Endothelial cell of umbilical vein (primary cell): ENCODE measurements at regions not wholly inside any gene's neighbourhood (a gene's known extent, or its start where the extent isn't known, plus 50 kb on each side); places are given as distances from the start of the nearest gene placed in this dataset.

Experiments
- BruUV-seq: library from RNA; stranded (reverse); fragments of 400-500 nt; replicated peaks from 2 replicates; lab custom pipeline; 2021; lab: Mats Ljungman, UMichigan
- CTCF ChIA-PET: fragments of 300-600, 350-600 bp; sonication (Branson Sonifier 250); formaldehyde crosslinking; loops from one replicate; lab custom pipeline; 2021; ENCODE audit warnings: antibody characterized with exemption, inconsistent platforms; lab: Charles Lee
- POLR2A ChIA-PET: fragments of 300-600, 350-600 bp; sonication (Branson Sonifier 250); formaldehyde crosslinking; loops from one replicate; lab custom pipeline; 2021; ENCODE audit warnings: antibody characterized with exemption, inconsistent platforms; lab: Charles Lee
- DNase-seq: peaks from one replicate; pipeline ENCODE4 v3.0.0-alpha.2; 2011; ENCODE audit warnings: low read depth, low spot score
- FAIRE-seq: peaks from 2 replicates; lab custom pipeline; 2011; peaks lifted over from hg19 to GRCh38; lab: Jason Lieb, UNC
- H2AFZ ChIP-seq: 2 replicates; pipeline ENCODE4 v1.6.0; 2012; ENCODE audit warnings: low read depth, low read length, control low read depth, inconsistent platforms
- H3K27ac ChIP-seq: 2 replicates; pipeline ENCODE4 v1.5.1; 2011; ENCODE audit warnings: low read depth, mild to moderate bottlenecking, control low read depth, low read length, moderate library complexity; ENCODE audit not compliant: insufficient read depth
- H3K27me3 ChIP-seq, 2 experiments: 2 replicates each; pipeline versions ENCODE4 v1.6.0 to v1.6.1; 2011; ENCODE audit warnings: low read length in 2 of 2, mixed read lengths in 1 of 2; ENCODE audit not compliant: control insufficient read depth in 2 of 2, insufficient read depth in 2 of 2
- H3K36me3 ChIP-seq, 2 experiments: 2 replicates in 1 of 2; 3 replicates in 1 of 2; pipeline ENCODE4 v1.5.1; 2011; ENCODE audit warnings: low read length in 2 of 2, mild to moderate bottlenecking in 1 of 2, moderate library complexity in 1 of 2; ENCODE audit not compliant: control insufficient read depth in 2 of 2, insufficient read depth in 2 of 2; ENCODE audit errors: extremely low read depth in 1 of 2
- H3K4me1 ChIP-seq: 3 replicates; pipeline ENCODE4 v1.5.1; 2011; ENCODE audit warnings: mild to moderate bottlenecking, low read length; ENCODE audit not compliant: control insufficient read depth, insufficient read depth; ENCODE audit errors: extremely low read depth
- H3K4me2 ChIP-seq: 2 replicates; pipeline ENCODE4 v1.6.1; 2011; ENCODE audit warnings: low read length, control low read depth, mixed read lengths; ENCODE audit not compliant: insufficient read depth
- H3K4me3 ChIP-seq, 3 experiments: fragments of 200-600 bp in 1 of 3; sonication (generic), shearing (Covaris generic) in 1 of 3; replicated peaks in 1 of 3; 2 replicates each; pipeline ENCODE4 v1.5.1; 2011 to 2016; ENCODE audit warnings: control low read depth in 3 of 3, low read length in 3 of 3, mild to moderate bottlenecking in 2 of 3, inconsistent platforms in 1 of 3, low read depth in 1 of 3, moderate library complexity in 1 of 3; ENCODE audit not compliant: insufficient read depth in 1 of 3
- H3K79me2 ChIP-seq: 2 replicates; pipeline ENCODE4 v1.6.0; 2012; ENCODE audit warnings: low read length, inconsistent platforms; ENCODE audit not compliant: control insufficient read depth, insufficient read depth
- H3K9ac ChIP-seq: replicated peaks from 2 replicates; pipeline ENCODE3; 2011; ENCODE audit warnings: low read length, control low read depth; ENCODE audit not compliant: insufficient read depth; ENCODE audit errors: extremely low read depth
- H3K9me1 ChIP-seq: replicated peaks from 3 replicates; pipeline ENCODE4 v1.6.0; 2011; ENCODE audit warnings: mild to moderate bottlenecking, low read length; ENCODE audit not compliant: control insufficient read depth, insufficient read depth; ENCODE audit errors: extremely low read depth
- H3K9me3 ChIP-seq: replicated peaks from 2 replicates; pipeline ENCODE4 v1.5.1; 2012; ENCODE audit warnings: low read length, inconsistent platforms; ENCODE audit not compliant: control insufficient read depth, insufficient read depth
- H4K20me1 ChIP-seq: replicated peaks from 2 replicates; pipeline ENCODE3; 2011; ENCODE audit warnings: mild to moderate bottlenecking, low read length; ENCODE audit not compliant: control insufficient read depth, insufficient read depth; ENCODE audit errors: extremely low read depth
- CTCF ChIP-seq, 2 donors: IDR thresholded peaks; 1 replicate in 1 of 2; 2 replicates in 1 of 2; pipeline ENCODE4 v1.5.1; 2011; ENCODE audit warnings: low read length in 2 of 2, mild to moderate bottlenecking in 2 of 2, moderate library complexity in 2 of 2, control low read depth in 1 of 2, inconsistent platforms in 1 of 2, low read depth in 1 of 2; ENCODE audit not compliant: insufficient read depth in 1 of 2; ENCODE audit errors: extremely low read depth in 1 of 2
- EZH2 ChIP-seq: IDR thresholded peaks from 2 replicates; pipeline ENCODE4 v1.6.1; 2012; ENCODE audit warnings: borderline replicate concordance, low read depth, mild to moderate bottlenecking, moderate library complexity, low read length, inconsistent platforms; ENCODE audit not compliant: severe bottlenecking
- FOS ChIP-seq: IDR thresholded peaks from 2 replicates; pipeline ENCODE4 v1.6.1; 2011; ENCODE audit warnings: mild to moderate bottlenecking, low read length, moderate library complexity, borderline replicate concordance; ENCODE audit not compliant: insufficient read depth
- GATA2 ChIP-seq: IDR thresholded peaks from 2 replicates; pipeline ENCODE4 v1.7.0; 2011; ENCODE audit warnings: low read depth, mild to moderate bottlenecking, moderate library complexity, mixed read lengths, low read length; ENCODE audit not compliant: insufficient read length, insufficient read depth
- JUN ChIP-seq: IDR thresholded peaks from 2 replicates; pipeline ENCODE4 v1.6.1; 2011; ENCODE audit warnings: borderline replicate concordance, low read depth; ENCODE audit not compliant: insufficient read length, insufficient read depth
- MYC ChIP-seq: IDR thresholded peaks from one replicate; pipeline ENCODE4 v1.6.1; 2011; ENCODE audit warnings: mild to moderate bottlenecking, low read depth, low read length
- POLR2A ChIP-seq: IDR thresholded peaks from 2 replicates; pipeline ENCODE4 v1.6.1; 2012; ENCODE audit warnings: low read depth, mild to moderate bottlenecking, control low read depth, low read length
- POLR2AphosphoS5 ChIP-seq: IDR thresholded peaks from 2 replicates; pipeline ENCODE4 v1.6.1; 2012; ENCODE audit warnings: low read depth, mild to moderate bottlenecking, control low read depth, low read length, moderate library complexity; ENCODE audit not compliant: insufficient read depth
- dilution Hi-C: fragments of 300-500 bp; cut with MboI; formaldehyde crosslinking; loops from one replicate; pipeline ENCODE4 v1.15.0; 2019; ENCODE audit warnings: low sequenced_read_pairs; ENCODE audit not compliant: extremely low pct_ligation_motif_present
- intact Hi-C: fragments of 100-400 bp; cut with micrococcal nuclease; formaldehyde crosslinking; loops from one replicate; pipeline ENCODE4 v1.10.0; 2022
- TF ChIP-seq, protein P1 (sequence below): IDR thresholded peaks from 2 replicates; pipeline ENCODE4 v1.6.1; 2011; ENCODE audit not compliant: insufficient read depth, insufficient read length

GRCh38 chr4:62914758-62915157 lies 1494.5 kb downstream of the TECRL start:
- Histone ChIP-seq H4K20me1 (no peaks in the 10 kb centered on the region), H3K4me1 (no peaks in the 10 kb centered on the region), H3K36me3 (no peaks in the 10 kb centered on the region), H3K9ac (no peak overlapping the region), H3K79me2 (no peaks in the 10 kb centered on the region), H3K9me3 (no peaks in the 10 kb centered on the region), H3K4me3 (no peak overlapping the region), H3K9me1 (no peaks in the 10 kb centered on the region), H3K27me3 (no peaks in the 10 kb centered on the region), H3K4me2 (no peak overlapping the region), H2AFZ (no peak overlapping the region), H3K27ac (no peak overlapping the region)
- DNase-seq = no peak
- dilution Hi-C loops = no loop called here
- CTCF ChIA-PET = no interaction called here
- TF ChIP-seq CTCF (IDR thresholded peaks at IDR 0.05; ENCODE audit: extremely low read depth in 1 of 2, insufficient read depth in 1 of 2, low read depth in 1 of 2, low read length in 2 of 2) = no peak
- no TSS peak for BruUV-seq
- POLR2A ChIA-PET = no interaction called here
- no peak for FAIRE-seq
- intact Hi-C loops = no loop called here

- no TSS peak for BruUV-seq
- TF ChIP-seq CTCF (IDR thresholded peaks at IDR 0.05; ENCODE audit: extremely low read depth in 1 of 2, insufficient read depth in 1 of 2, low read depth in 1 of 2, low read length in 2 of 2) = no peak
- no peak for TF ChIP-seq FOS
- no peak for TF ChIP-seq MYC
- TF ChIP-seq JUN = no peak
- TF ChIP-seq POLR2A = no peak
- no peak for TF ChIP-seq POLR2AphosphoS5
- no peak for TF ChIP-seq GATA2
- TF ChIP-seq, protein P1, sequence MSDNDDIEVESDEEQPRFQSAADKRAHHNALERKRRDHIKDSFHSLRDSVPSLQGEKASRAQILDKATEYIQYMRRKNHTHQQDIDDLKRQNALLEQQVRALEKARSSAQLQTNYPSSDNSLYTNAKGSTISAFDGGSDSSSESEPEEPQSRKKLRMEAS = no peak
- TF ChIP-seq EZH2 = no peak
- DNase-seq (no peak), FAIRE-seq (no peak)
- intact Hi-C loops = no loop called here
- Histone ChIP-seq H3K9ac (no peak overlapping the region), H2AFZ (no peak overlapping the region), H3K4me2 (no peak overlapping the region), H3K27ac (no peak overlapping the region), H3K4me3 (no peak overlapping the region), H3K27me3 (no peaks in the 10 kb centered on the region), H4K20me1 (no peaks in the 10 kb centered on the region), H3K79me2 (no peaks in the 10 kb centered on the region), H3K36me3 (no peaks in the 10 kb centered on the region), H3K9me3 (no peaks in the 10 kb centered on the region), H3K9me1 (no peaks in the 10 kb centered on the region), H3K4me1 (no peaks in the 10 kb centered on the region)
- ChIA-PET CTCF (no interaction called here), POLR2A (no interaction called here)
- dilution Hi-C loops = no loop called here
These were observed 1496.2 kb downstream of the TECRL start for GRCh38 chr4:62913065-62913464.
